Hematopoietic multipotent progenitor cell treated with erythropoietin and hydrocortisone succinate and interleukin-3 and kit ligand, for 8 days (in vitro differentiated cells): ENCODE measurements at regions not wholly inside any gene's neighbourhood (a gene's known extent, or its start where the extent isn't known, plus 50 kb on each side); places are given as distances from the start of the nearest gene placed in this dataset.

Experiments
- DNase-seq: peaks from one replicate; pipeline ENCODE4 v3.0.0-alpha.2; 2015

- peak; percentile 22 for DNase-seq
These were observed 216.1 kb upstream of the ZMIZ1 start for GRCh38 chr10:78852466-78853240.

- DNase-seq, result no peak
These were observed 214.9 kb upstream of the ZMIZ1 start for GRCh38 chr10:78853864-78854263.

DNA sequence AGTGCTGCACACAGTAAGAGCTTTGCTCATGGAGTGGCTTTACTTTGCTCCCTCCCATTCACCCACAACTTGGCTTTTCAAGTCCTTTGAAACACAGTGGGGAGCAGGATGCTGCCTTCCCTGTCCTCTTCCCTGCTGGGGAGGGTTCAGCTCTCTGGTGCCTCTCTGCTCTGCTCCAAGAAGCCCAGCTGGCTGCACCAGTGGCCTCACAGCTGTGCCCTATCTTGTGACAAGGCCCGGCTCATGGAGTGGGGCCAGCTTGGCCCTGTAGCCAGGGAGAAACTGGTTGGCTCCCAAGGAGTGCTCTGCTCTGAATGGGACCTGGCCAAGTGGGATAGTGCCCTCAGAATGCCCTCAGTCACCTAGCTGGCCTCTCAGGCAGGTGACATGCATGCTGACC, 212.3 kb upstream of the ZMIZ1 start:
- no peak for DNase-seq

- no peak for DNase-seq
These were observed 211.6 kb upstream of the ZMIZ1 start for GRCh38 chr10:78857193-78857592.

DNA sequence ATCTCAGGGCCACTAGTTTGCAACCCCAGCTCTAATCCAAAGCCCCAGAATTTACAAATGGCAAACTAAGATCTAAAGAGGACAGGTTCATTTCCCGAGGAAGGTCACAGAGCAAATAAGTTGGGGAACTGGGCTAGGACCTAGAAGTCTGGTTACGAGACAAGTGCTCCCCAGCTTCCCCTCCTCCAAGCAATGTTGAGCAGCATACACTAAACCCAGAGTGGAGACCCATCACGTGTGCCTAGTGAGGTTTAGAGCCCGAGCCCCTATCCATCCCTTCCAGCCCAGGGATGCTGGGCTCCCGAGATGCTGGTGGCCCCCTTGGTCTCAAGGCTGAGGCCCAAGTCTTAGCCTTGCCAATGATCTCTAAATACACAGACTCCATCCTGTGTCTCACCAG, 209.5 kb upstream of the ZMIZ1 start:
- no peak for DNase-seq

DNA sequence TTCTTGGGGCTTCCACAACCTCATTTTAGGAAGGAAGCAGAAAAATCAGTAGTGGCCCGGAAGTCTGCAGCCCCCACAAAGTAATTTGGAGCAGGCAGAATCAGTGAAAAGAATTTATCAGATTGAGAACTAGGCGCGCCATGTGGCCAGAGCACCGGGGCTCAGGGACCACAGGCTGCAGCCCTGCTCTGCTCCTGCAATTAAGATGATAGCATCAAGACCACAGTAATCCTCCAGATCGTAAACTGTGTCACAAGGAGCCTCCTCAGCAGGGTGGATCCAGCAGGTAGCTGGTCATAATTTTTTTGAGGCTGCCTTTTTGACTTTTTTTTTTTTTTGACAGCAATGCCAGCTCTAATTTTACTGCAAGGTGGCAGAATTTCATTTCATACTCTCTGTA, 209.0 kb upstream of the ZMIZ1 start:
- DNase-seq, result no peak

DNA sequence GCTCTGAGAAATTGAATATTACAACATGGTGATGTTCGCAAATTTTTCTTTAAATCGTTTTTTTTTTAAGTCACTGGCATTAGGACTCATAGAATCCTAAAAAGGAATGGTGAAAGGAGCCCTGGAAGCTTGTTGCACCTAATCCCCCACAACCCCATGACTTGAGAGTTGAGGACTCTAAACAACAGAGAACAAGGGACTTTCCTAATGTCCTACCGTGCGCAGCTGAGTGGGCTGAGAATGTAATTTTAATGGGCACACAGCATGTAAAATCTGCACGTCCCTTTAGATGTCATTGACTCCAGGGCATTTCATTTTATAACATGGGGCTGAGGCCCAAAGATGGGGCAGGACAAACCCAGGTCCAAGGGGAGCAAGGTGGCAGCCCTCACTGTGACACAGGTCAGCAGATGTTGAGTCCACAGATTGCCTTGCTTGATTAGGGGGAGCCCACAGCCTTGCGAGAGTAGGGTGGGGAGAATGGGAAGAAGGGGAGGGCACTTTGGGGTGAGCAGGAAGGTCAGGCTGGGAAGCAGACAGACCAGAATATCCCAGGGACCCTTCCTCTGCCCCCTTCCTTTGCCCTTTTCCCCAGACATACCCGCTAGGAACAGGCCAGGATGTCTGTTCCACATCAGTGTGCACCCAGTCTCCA, 208.4 kb upstream of the ZMIZ1 start:
- no peak for DNase-seq

DNA sequence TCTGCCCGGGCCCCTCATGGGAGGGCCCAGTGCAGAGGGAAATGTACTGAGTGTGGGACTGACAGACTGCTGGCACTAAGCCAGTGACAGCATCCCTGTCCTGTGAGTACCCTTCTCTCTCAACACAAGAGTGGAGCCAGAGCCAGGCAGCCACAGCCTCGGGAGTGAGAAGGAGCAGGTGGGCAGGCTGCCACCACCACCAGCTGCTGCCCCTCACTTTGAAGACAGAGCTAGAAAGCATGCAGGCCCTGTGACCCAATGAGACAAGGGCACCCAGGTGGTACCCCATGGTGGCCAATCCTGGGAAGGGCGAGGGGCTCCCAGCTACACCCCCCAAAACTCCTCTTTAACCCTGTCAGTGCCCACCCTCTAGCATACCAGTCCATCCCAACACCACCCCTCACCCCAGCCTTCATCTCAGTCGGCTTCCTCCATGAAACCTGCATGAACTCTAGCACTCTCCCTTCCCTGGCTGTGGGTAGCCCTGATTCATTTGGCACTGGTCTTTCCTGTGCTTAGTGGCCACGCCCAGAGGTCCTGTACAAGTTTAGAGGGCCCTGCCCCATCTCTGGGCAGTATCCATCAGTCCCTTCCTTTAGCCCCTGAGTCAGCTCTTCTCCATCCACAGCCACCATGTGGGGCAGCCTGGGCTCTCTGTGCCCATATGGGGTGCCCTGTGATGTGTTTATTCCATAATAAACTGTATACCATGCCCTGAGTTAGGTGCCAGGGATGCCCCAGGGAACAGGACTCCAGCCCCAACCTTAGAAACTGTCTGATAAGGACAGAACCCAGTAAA, 207.0 kb upstream of the ZMIZ1 start:
- DNase-seq, result no peak

GRCh38 chr10:78862328-78862640, 206.5 kb upstream of the ZMIZ1 start:
- no peak for DNase-seq

DNA sequence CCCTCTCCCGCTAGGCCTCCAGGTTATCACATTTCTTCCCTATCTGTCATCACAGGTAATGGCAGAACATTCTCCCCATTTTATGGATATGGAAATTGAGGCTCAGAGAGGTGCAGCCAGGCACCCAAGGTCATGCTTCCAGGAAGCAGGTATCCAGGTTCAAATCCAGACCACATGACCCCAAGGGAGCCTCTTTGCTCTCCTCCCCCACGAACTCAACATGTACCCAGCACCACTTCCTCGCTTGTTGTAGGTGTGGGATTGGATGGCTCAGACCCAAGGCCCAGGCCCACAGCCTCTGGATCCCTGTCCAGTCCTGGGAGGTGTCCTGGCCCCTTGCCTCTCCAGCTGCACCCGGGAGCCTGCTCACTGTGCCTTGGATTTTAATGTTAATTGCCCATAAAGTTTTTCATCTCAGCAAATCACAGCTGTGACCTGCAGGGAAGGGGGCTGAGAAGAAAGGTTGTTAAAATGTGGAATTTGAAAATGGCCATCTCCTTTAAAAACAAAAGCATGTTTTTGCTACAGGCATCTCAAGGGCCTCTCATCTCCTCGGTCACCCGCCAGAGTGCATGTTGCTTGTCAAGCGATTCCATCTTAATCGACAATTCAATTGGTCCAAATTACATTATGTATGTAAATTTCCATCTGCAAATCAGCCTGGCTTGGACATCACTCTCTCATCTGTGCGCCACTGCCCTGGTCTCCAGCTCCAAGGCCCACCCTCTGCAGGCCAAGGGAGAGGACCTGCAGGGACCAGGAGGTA, 205.4 kb upstream of the ZMIZ1 start:
- no peak for DNase-seq

GRCh38 chr10:78863906-78864239, 204.9 kb upstream of the ZMIZ1 start:
- DNase-seq, result no peak

DNA sequence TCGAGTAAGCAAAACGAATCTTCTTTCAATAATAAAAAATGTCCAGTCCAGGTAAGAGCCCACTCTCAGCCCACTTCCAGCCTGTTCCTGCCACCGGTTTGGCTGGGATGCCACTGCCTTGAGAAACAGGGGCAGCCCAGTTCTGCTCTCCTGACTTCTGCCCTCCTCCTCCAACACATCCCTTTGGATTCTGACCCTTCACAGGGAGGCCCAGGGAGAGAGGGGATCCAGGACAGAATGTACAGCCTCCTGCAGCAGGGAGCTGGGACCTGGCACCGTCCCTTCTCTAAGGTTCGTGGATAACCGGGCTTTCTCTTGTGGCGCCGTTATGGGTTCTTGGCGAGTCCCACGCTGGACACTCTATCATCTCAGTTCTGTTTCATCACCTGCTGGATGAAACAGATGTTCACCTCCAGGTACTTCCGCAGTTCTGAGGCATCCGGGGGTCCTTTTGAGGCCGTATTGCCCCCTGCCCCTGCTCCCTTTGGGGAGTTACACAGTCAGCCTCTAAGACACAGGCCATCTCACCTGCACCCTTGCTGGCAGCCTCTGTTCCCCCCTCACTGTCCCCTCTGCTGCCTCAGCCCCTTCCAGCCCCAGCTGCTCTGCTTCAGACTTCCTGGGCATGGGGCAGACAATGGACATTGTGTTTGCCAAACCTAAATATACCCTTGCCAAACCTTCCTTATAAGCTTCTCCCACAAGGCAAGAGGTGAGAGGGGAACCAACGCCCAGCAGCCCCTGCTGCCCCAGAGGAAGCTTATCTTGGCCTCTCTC, 203.8 kb upstream of the ZMIZ1 start:
- no peak for DNase-seq

- DNase-seq, result no peak
These were observed 203.3 kb upstream of the ZMIZ1 start for GRCh38 chr10:78865538-78865875.

DNA sequence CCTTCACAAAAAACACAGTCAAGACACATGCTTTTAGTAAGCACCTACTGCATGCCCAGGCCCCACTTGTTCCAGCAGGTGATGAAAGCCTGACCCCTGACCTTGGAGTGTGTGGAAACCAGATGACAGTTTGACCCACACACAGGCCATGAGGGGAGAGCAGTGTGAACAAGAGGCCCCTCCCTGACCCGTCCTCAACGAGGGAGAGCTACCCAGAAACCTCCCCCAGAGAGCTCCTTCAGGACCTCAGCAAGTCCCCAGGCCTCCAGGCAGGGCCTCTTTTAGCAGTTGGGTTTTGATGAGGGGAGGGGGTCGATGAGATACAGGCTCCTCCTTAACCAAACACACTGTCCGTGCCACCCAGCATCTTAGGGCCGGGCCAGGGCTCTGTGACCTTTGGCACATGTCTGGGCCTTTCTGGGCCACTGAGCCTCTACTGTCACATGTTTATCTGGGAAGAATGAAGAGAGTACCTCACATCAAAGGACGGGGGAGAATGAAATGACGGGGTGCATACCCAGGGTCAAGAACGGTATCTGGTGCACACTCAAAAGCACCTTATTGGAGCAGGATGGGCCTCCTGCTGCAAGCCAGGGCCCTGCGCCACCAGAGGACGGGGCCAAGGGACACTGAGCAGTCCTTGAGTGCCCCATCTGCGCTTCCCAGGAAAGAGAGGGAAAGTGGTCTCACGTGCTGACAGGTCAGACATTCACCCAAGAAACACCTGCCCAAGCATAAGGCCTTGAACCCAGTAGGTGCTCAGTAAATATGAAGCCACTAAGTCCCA, 202.6 kb upstream of the ZMIZ1 start:
- no peak for DNase-seq

- no peak for DNase-seq
These were observed 201.8 kb upstream of the ZMIZ1 start for GRCh38 chr10:78866731-78867554.

- no peak for DNase-seq
These were observed 201.2 kb upstream of the ZMIZ1 start for GRCh38 chr10:78867555-78867939.

DNA sequence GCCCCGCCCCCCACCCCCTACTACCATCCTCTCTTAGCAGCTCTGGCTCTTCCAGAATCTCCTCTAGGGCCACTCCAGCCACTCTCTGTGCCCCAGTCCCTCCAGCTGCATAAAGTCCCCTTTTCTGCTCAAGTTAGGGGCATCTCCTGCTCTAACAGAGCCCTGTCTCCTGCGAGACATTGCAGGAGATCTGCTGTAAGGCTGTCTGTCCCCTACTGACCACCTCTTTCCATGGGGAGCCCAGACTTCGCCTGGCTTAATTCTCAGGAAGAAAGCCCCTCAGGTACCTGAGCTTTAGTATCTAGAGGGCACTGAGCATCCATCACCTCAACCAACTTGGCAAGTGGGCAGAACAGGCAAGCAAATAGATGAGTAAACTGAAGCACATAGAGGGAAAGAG, 200.7 kb upstream of the ZMIZ1 start:
- DNase-seq, result no peak

- no peak for DNase-seq
These were observed 200.3 kb upstream of the ZMIZ1 start for GRCh38 chr10:78868456-78868855.

DNA sequence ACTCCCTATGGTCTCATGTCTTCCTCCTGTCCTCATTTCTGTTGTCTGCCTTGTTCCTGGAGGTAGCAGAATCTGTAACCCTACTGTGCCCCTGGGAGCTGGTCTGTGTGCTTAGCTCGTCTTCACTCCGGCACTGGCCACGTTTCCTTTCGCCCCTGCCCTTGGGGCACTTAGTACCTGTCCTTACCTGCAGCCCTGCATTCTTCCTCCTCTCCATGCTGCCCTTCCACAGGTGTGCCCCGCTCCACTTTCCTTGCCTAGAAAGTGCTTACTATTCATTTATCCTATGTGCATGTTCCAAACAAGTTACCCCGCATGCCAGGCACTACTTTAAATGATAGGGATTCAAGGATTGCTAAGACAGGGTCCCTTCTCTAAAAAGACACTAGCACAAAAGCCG, 199.9 kb upstream of the ZMIZ1 start:
- no peak for DNase-seq

DNA sequence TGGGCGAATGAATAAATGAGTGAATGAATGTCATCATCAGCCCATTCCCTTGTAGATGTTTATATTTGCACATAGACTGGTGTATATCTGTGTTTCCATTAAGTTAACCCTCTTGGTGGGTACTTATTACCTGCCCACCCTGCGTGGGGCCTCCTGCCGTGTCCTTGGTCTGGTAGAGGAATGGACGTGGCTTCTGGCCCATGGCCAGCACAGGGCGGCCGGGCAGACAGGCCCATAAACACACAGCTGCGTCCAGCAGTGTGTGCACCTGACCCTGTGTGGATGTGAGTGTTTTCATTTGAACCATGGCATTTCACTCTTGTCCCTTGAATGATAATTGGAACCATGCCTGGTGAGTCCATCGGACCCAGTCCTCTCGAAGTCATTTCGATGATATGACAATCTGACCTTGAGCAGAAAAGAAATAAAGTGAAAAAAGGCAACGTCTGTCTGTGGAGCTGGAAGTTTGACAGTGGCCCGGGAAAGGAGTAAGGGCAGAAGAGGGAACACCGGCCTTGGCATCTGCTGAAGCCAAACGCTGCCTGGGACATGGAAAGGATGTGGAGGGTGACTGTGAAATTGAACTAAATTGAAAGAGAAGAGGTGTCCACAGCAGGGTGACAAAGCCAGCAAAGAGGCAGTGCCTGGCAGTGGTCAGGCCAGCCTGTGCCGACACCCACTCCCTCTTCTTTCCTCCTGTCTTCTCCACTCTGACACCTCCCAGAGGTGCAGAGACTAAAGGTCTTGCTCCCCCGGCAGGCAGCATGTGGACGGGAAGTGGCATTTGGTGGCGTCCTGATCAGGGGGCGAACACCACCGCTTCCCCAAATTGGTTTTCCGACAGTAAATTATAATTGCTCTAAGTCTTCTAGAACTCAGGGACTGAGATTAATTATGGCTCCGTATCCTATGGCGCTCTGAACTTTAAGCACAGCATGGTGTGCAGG, 199.0 kb upstream of the ZMIZ1 start:
- no peak for DNase-seq
